PFSK-1 (cell line): ENCODE measurements at regions not wholly inside any gene's neighbourhood (a gene's known extent, or its start where the extent isn't known, plus 50 kb on each side); places are given as distances from the start of the nearest gene placed in this dataset.

ENCODE experiments used
- FOXP2 ChIP-seq: optimal IDR thresholded peaks from 2 replicates; pipeline ENCODE3; 2011; ENCODE audit warnings: borderline replicate concordance, control low read depth, inconsistent platforms; ENCODE audit not compliant: insufficient read depth; ENCODE audit errors: extremely low read length, extremely low read depth
- POLR2AphosphoS5 ChIP-seq: IDR thresholded peaks from 2 replicates; pipeline ENCODE4 v1.6.1; 2012; ENCODE audit warnings: low read depth, mild to moderate bottlenecking, control low read depth, low read length, moderate library complexity
- REST ChIP-seq, 2 experiments: IDR thresholded peaks; 2 replicates each; pipeline versions ENCODE4 v1.6.1 to v1.8.0; 2011 to 2012; ENCODE audit warnings: low read depth in 2 of 2, low read length in 2 of 2, control low read depth in 1 of 2, inconsistent platforms in 1 of 2, mild to moderate bottlenecking in 1 of 2, moderate library complexity in 1 of 2; ENCODE audit not compliant: insufficient read depth in 1 of 2
- SIN3A ChIP-seq: IDR thresholded peaks from 2 replicates; pipeline ENCODE4 v1.6.1; 2012; ENCODE audit warnings: mild to moderate bottlenecking, low read length, moderate library complexity, borderline replicate concordance; ENCODE audit not compliant: insufficient read depth
- TAF1 ChIP-seq: IDR thresholded peaks from 2 replicates; pipeline ENCODE4 v1.6.1; 2012; ENCODE audit warnings: low read length, control low read depth, borderline replicate concordance; ENCODE audit not compliant: insufficient read depth

GRCh38 chr5:173736374-173736773, 119.9 kb upstream of the BOD1 start:
- TF ChIP-seq FOXP2 (no peak), POLR2AphosphoS5 (no peak), REST (IDR thresholded peaks at IDR 0.05; ENCODE audit: insufficient read depth in 1 of 2, low read depth in 2 of 2, low read length in 2 of 2) (no peak)

- no peak for TF ChIP-seq POLR2AphosphoS5
- no peak for TF ChIP-seq SIN3A
- no peak for TF ChIP-seq TAF1
- no peak for TF ChIP-seq FOXP2
- no peak for TF ChIP-seq REST (IDR thresholded peaks at IDR 0.05; ENCODE audit: insufficient read depth in 1 of 2, low read depth in 2 of 2, low read length in 2 of 2)
Measured at GRCh38 chr5:173736923-173737412, 120.5 kb upstream of the BOD1 start.

GRCh38 chr5:173739741-173740140, 123.3 kb upstream of the BOD1 start:
- no peak for TF ChIP-seq POLR2AphosphoS5
- no peak for TF ChIP-seq FOXP2
- TF ChIP-seq SIN3A = no peak
- no peak for TF ChIP-seq TAF1
- TF ChIP-seq REST (IDR thresholded peaks at IDR 0.05; ENCODE audit: insufficient read depth in 1 of 2, low read depth in 2 of 2, low read length in 2 of 2) = no peak

GRCh38 chr5:173740400-173740799, 124.0 kb upstream of the BOD1 start:
- no peak for TF ChIP-seq FOXP2
- TF ChIP-seq REST (IDR thresholded peaks at IDR 0.05; ENCODE audit: insufficient read depth in 1 of 2, low read depth in 2 of 2, low read length in 2 of 2) = no peak
- TF ChIP-seq SIN3A = no peak
- no peak for TF ChIP-seq POLR2AphosphoS5
- no peak for TF ChIP-seq TAF1

GRCh38 chr5:173741087-173741486, 124.6 kb upstream of the BOD1 start:
- TF ChIP-seq FOXP2 (no peak), POLR2AphosphoS5 (no peak), SIN3A (no peak), REST (IDR thresholded peaks at IDR 0.05; ENCODE audit: insufficient read depth in 1 of 2, low read depth in 2 of 2, low read length in 2 of 2) (no peak)
